Ishikawa (cell line): ENCODE measurements at regions not wholly inside any gene's neighbourhood (a gene's known extent, or its start where the extent isn't known, plus 50 kb on each side); places are given as distances from the start of the nearest gene placed in this dataset.

Source experiments
- CEBPB ChIP-seq: IDR thresholded peaks from 2 replicates; pipeline ENCODE4 v1.6.1; 2012
- CREB1 ChIP-seq: IDR thresholded peaks from 2 replicates; pipeline ENCODE4 v1.6.1; 2012; ENCODE audit warnings: low read depth
- EGR1 ChIP-seq: IDR thresholded peaks from 2 replicates; pipeline ENCODE4 v1.6.1; 2012
- EP300 ChIP-seq: IDR thresholded peaks from 2 replicates; pipeline ENCODE4 v1.6.1; 2012; ENCODE audit warnings: borderline replicate concordance
- FOXM1 ChIP-seq: IDR thresholded peaks from 2 replicates; pipeline ENCODE4 v1.6.1; 2012; ENCODE audit warnings: low read depth, borderline replicate concordance
- MAX ChIP-seq: IDR thresholded peaks from 2 replicates; pipeline ENCODE4 v1.6.1; 2012
- NFIC ChIP-seq: IDR thresholded peaks from 2 replicates; pipeline ENCODE4 v1.6.1; 2012
- RAD21 ChIP-seq: IDR thresholded peaks from 2 replicates; pipeline ENCODE4 v1.6.1; 2012; ENCODE audit warnings: low read depth
- REST ChIP-seq: IDR thresholded peaks from 2 replicates; pipeline ENCODE4 v1.6.1; 2012; ENCODE audit warnings: low read depth, mild to moderate bottlenecking
- TAF1 ChIP-seq: IDR thresholded peaks from 2 replicates; pipeline ENCODE4 v1.6.1; 2012; ENCODE audit warnings: low read depth, mild to moderate bottlenecking
- TCF12 ChIP-seq: IDR thresholded peaks from 2 replicates; pipeline ENCODE4 v1.6.1; 2012; ENCODE audit warnings: low read depth
- TEAD4 ChIP-seq: IDR thresholded peaks from 2 replicates; pipeline ENCODE4 v1.6.1; 2012
- YY1 ChIP-seq: IDR thresholded peaks from 2 replicates; pipeline ENCODE4 v1.6.1; 2012; ENCODE audit warnings: low read depth
- ZBTB7A ChIP-seq: IDR thresholded peaks from 2 replicates; pipeline ENCODE4 v1.6.1; 2012; ENCODE audit warnings: low read depth
- TF ChIP-seq, protein P1 (sequence below): IDR thresholded peaks from 2 replicates; pipeline ENCODE4 v1.6.1; 2012

DNA sequence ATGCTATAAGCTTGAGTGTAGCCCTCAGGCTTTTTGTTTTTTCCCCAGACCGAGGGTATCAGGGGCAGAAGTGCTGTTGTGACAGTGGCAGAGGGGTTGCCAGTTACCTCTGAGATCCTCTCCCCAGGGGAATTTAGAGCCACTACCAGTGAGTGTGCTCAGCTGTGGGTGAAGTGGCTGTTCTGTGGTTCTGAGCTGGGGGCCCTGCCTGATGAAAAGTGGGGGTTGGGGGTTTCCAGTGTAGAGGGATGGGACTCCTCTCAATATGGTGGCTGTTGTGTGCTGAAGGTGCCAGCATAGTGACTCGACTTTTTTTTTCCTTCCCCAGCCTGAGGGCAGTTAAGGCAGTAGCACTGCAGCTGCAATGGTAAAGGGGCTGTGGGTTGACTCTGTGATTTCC is 506.7 kb downstream of the TMEM232 start:
- TF ChIP-seq TEAD4 (no peak), EGR1 (no peak), YY1 (no peak), CREB1 (no peak), ZBTB7A (no peak), CEBPB (no peak), MAX (no peak), FOXM1 (no peak), NFIC (no peak), REST (no peak), TAF1 (no peak), RAD21 (no peak), TCF12 (no peak), EP300 (no peak)
- TF ChIP-seq, protein P1, sequence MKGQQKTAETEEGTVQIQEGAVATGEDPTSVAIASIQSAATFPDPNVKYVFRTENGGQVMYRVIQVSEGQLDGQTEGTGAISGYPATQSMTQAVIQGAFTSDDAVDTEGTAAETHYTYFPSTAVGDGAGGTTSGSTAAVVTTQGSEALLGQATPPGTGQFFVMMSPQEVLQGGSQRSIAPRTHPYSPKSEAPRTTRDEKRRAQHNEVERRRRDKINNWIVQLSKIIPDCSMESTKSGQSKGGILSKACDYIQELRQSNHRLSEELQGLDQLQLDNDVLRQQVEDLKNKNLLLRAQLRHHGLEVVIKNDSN, result no peak

DNA sequence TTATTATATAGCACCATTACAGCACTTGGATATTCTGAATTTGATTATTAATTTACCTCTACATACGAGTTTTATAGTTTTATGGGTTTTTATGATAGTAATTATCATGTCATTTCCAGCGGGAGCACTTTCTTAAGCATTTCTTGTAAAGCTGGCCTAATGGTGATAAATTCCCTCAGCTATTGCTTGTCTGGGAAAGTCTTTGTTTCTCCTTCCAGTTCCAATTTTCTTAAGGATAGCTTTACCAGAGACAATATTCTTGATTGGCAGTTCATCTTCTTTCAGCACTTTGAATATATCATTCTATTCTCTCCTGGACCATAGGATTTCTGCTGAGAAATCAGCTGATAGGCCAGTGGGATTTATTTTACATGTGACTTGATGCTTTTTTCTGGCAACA is 505.4 kb downstream of the TMEM232 start:
- TF ChIP-seq, protein P1, result no peak
- TF ChIP-seq EP300 (no peak), MAX (no peak), FOXM1 (no peak), NFIC (no peak), CREB1 (no peak), RAD21 (no peak), REST (no peak), CEBPB (no peak), TCF12 (no peak), TEAD4 (no peak), YY1 (no peak), ZBTB7A (no peak), TAF1 (no peak), EGR1 (no peak)

DNA sequence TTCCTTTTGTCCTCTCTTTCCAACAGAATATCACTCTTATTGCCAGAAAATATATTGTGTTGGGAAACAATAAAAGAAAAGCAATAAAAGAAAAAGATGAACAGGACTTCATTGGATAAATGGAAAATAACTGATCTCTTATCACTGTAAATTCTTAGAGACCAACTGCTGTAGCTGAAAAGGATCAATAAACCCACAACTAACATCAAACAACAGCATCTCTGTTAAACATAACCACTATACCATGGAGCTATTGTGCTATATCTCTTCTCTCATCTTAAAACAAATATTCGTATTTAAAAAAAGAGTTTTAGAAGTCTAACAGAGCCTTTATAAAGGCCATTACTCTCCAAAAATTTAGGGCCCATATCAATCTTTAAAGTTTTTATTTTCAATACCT is 502.4 kb downstream of the TMEM232 start:
- TF ChIP-seq MAX (no peak), TAF1 (no peak), TCF12 (no peak), EGR1 (no peak), CEBPB (no peak), YY1 (no peak), FOXM1 (no peak), TEAD4 (no peak), RAD21 (no peak), EP300 (no peak), CREB1 (no peak), NFIC (no peak), REST (no peak), ZBTB7A (no peak)
- TF ChIP-seq, protein P1, result no peak

DNA sequence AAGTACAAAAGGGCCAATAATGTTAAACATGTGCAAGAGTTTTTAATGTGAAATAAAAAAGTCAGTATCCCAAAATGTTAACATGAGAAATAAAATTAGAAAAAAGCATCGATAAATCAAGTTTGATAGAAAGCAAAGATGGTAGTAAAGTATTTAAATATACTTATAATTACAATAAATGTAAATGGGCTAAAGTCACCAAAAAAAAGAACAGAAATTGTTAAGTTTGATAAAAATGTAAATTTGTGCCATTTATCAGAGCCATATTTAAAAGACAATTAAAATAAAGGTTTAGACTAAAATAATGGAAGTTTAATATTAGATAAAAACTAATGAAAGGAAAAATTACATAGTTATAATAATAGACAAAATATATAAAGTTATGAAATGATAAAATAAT is 500.5 kb downstream of the TMEM232 start:
- no peak for TF ChIP-seq EGR1
- TF ChIP-seq ZBTB7A, result no peak
- TF ChIP-seq TEAD4, result no peak
